Retinal pigment epithelial cell (primary cell): ENCODE measurements at regions not wholly inside any gene's neighbourhood (a gene's known extent, or its start where the extent isn't known, plus 50 kb on each side); places are given as distances from the start of the nearest gene placed in this dataset.

ENCODE experiments used
- DNase-seq: peaks from one replicate; pipeline ENCODE4 v3.0.0-alpha.2; 2010; ENCODE audit warnings: low read depth
- H3K4me3 ChIP-seq: 2 replicates; pipeline ENCODE4 v1.5.1; 2011; ENCODE audit warnings: mild to moderate bottlenecking, low read length, control low read depth, moderate library complexity
- TF ChIP-seq, protein P1 (sequence below): conservative IDR thresholded peaks from 2 replicates; pipeline ENCODE4 v1.5.1; 2011; ENCODE audit warnings: low read depth, low read length, control low read depth, inconsistent platforms

DNA sequence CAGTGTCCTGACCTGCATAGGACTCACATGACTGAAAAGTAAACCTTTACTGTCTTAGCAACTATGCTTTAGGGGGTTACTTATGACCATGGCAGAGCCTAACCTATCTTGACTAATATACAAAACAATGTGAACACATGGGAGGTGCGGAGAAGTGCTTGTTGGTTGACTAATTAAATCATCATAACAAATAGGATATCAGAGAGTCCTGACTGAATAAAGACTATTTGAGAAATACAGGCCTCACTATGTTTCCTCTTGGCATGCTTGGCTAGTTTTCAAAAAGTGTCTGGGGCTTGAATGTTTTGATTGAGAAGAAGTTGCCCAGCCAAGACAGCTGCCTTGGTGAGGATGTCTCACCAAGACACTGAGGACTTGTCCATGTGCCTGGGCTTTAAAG lies 104.4 kb upstream of the PHYHIPL start:
- H3K4me3 ChIP-seq, result no peak overlapping the region
- TF ChIP-seq, protein P1, sequence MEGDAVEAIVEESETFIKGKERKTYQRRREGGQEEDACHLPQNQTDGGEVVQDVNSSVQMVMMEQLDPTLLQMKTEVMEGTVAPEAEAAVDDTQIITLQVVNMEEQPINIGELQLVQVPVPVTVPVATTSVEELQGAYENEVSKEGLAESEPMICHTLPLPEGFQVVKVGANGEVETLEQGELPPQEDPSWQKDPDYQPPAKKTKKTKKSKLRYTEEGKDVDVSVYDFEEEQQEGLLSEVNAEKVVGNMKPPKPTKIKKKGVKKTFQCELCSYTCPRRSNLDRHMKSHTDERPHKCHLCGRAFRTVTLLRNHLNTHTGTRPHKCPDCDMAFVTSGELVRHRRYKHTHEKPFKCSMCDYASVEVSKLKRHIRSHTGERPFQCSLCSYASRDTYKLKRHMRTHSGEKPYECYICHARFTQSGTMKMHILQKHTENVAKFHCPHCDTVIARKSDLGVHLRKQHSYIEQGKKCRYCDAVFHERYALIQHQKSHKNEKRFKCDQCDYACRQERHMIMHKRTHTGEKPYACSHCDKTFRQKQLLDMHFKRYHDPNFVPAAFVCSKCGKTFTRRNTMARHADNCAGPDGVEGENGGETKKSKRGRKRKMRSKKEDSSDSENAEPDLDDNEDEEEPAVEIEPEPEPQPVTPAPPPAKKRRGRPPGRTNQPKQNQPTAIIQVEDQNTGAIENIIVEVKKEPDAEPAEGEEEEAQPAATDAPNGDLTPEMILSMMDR, result no peak

GRCh38 chr10:59073456-59074053 lies 102.9 kb upstream of the PHYHIPL start:
- DNase-seq, result no peak

More for the DNA sequence above, 104.4 kb upstream of the PHYHIPL start:
- DNase-seq, result no peak

GRCh38 chr10:59075576-59075975 lies 100.9 kb upstream of the PHYHIPL start:
- TF ChIP-seq, protein P1, result no peak
- no peak for DNase-seq
- no peak overlapping the region for H3K4me3 ChIP-seq

More at GRCh38 chr10:59073456-59074053, 102.9 kb upstream of the PHYHIPL start:
- TF ChIP-seq, protein P1, result no peak
- H3K4me3 ChIP-seq, result no peak overlapping the region

DNA sequence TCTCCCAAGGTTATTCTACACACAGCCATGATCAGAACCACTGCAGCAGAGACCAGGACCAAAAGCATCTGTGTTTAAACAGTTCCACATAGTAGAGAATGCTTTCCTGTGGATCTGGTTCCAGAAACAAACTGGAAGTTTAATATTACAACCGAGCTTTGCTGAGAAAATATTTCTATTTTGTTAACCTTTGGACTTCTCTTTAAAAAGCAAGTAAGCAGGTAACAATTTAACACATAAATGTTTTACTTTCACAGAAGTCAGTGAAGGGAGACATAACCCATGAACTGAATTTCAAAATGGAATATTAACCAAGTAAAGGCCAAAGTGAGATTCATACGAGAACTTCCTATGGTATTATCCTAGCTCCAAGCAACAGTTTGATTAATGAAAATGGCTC lies 98.6 kb upstream of the PHYHIPL start:
- TF ChIP-seq, protein P1, result no peak
- no peak overlapping the region for H3K4me3 ChIP-seq
- no peak for DNase-seq

DNA sequence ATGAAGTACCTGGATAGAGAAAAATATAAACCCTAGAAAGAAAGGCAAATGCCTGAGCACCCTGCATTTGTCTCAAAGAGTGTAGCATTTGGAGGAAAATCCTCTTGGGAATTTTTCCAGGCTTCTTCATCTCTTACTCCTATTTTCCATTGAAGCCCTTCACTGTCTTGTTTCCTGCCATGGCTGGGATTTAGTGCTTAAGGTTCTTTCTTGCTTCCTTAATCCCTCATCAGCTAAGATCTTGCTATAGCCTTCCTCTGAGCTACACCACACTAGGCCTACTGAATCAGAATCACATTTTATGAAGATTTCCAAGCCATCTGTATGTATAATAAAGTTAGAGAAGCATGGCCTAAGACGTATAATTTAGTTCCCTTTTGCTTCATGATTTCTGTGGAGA lies 97.5 kb upstream of the PHYHIPL start:
- TF ChIP-seq, protein P1, result no peak
- peak; percentile 55 for DNase-seq
- H3K4me3 ChIP-seq, result no peak overlapping the region

GRCh38 chr10:59079386-59080226 lies 96.8 kb upstream of the PHYHIPL start:
- TF ChIP-seq, protein P1, result no peak
- DNase-seq, result peak; percentile 68
- no peak overlapping the region for H3K4me3 ChIP-seq

DNA sequence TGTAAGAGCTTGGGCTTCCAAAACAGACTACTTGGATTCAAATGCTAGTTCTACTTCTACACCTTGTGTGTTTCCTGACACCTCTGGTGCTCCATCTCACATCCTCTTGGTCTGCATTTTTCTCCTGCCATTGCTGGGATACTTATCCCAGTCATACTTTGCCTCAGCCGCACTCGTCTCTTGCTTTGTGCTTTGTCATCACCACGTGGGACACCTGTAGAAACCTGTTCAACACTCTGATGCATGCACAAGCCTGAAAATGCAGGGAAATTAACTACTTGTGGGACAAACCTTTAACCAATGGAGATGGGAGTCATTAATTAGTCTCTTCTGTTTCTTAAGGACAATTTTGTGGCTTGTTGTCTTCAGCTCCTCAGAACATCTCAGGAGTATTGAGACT lies 94.2 kb upstream of the PHYHIPL start:
- TF ChIP-seq, protein P1, result no peak
- no peak overlapping the region for H3K4me3 ChIP-seq
- no peak for DNase-seq
